Stimulated activated CD4-positive, alpha-beta T cell treated with anti-CD3 and anti-CD28 coated beads, Interleukin-2, amount 100 ng/mL, for 4 hours (primary cell): ENCODE measurements at regions not wholly inside any gene's neighbourhood (a gene's known extent, or its start where the extent isn't known, plus 50 kb on each side); places are given as distances from the start of the nearest gene placed in this dataset.

Experiments used
- DNase-seq: peaks from one replicate; pipeline ENCODE4 v3.0.0-alpha.2; 2020; ENCODE audit warnings: low read depth

- no peak for DNase-seq
Measured at GRCh38 chr10:118835682-118836326, 81.0 kb upstream of the CACUL1 start.

- no peak for DNase-seq
Measured at GRCh38 chr10:118838364-118838763, 83.6 kb upstream of the CACUL1 start.

- no peak for DNase-seq
Measured at GRCh38 chr10:118839348-118839747, 84.6 kb upstream of the CACUL1 start.

GRCh38 chr10:118840071-118840775 lies 85.5 kb upstream of the CACUL1 start:
- peak; percentile 36 for DNase-seq

GRCh38 chr10:118840776-118841468 lies 86.2 kb upstream of the CACUL1 start:
- no peak for DNase-seq

- no peak for DNase-seq
Measured at GRCh38 chr10:118841881-118842605, 87.3 kb upstream of the CACUL1 start.

- no peak for DNase-seq
Measured at GRCh38 chr10:118842843-118843624, 88.3 kb upstream of the CACUL1 start.

GRCh38 chr10:118843647-118844265 lies 89.0 kb upstream of the CACUL1 start:
- DNase-seq: no peak

- no peak for DNase-seq
Measured at GRCh38 chr10:118844731-118845521, 90.2 kb upstream of the CACUL1 start.

- DNase-seq: no peak
Measured at GRCh38 chr10:118845776-118846175, 91.0 kb upstream of the CACUL1 start.

- DNase-seq: peak; percentile 38
Measured at GRCh38 chr10:118850418-118851061, 95.8 kb upstream of the CACUL1 start.

- DNase-seq: no peak
Measured at GRCh38 chr10:118851062-118852035, 96.6 kb upstream of the CACUL1 start.

- no peak for DNase-seq
Measured at GRCh38 chr10:118853916-118854315, 99.1 kb upstream of the CACUL1 start.

GRCh38 chr10:118856106-118856505 lies 101.3 kb upstream of the CACUL1 start:
- DNase-seq: no peak

- no peak for DNase-seq
Measured at GRCh38 chr10:118865998-118866693, 111.4 kb upstream of the CACUL1 start.

- DNase-seq: no peak
Measured at GRCh38 chr10:118867768-118868167, 113.0 kb upstream of the CACUL1 start.

- DNase-seq: no peak
Measured at GRCh38 chr10:118868589-118868988, 113.8 kb upstream of the CACUL1 start.
